SK-N-MC (cell line): ENCODE measurements at regions not wholly inside any gene's neighbourhood (a gene's known extent, or its start where the extent isn't known, plus 50 kb on each side); places are given as distances from the start of the nearest gene placed in this dataset.

Source experiments
- EZH2 ChIP-seq: fragments of 200-600 bp; sonication (generic); IDR thresholded peaks from one replicate; pipeline ENCODE4 v1.6.1; 2017; ENCODE audit warnings: antibody characterized with exemption
- POLR2AphosphoS5 ChIP-seq: IDR thresholded peaks from 2 replicates; pipeline ENCODE4 v1.6.1; 2012; ENCODE audit warnings: mild to moderate bottlenecking, low read depth, low read length, borderline replicate concordance

DNA sequence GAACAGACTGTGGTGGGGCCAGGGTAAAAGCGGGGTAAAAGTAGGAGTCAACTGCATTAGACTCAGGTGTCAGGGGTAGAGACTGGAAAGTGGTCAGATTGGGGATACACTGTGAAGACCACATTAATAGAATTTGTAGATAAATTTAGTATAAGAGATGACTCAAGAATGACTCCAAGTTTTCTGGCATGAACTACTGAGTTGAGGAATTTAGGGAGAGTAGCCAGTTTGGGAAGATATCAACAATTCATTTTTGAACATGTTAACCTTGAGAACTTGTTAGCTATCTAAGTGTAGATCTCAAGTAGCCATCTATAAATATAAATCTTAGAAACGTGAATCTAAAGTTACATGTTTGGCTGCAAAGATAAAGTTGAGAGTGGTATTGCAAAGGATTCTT, 206.9 kb upstream of the HCCS start:
- TF ChIP-seq EZH2 = no peak
- no peak for TF ChIP-seq POLR2AphosphoS5
